HepG2 (cell line): ENCODE measurements at regions not wholly inside any gene's neighbourhood (a gene's known extent, or its start where the extent isn't known, plus 50 kb on each side); places are given as distances from the start of the nearest gene placed in this dataset.
A peak's percentile ranks its signal among the peaks of the same experiment; 100 is the strongest.

Experiments
- AGO2 ChIP-seq: fragments of 200-400 bp; formaldehyde crosslinking; optimal IDR thresholded peaks from 2 replicates; pipeline ENCODE3; 2017; ENCODE audit warnings: mild to moderate bottlenecking, low read depth, low read length, moderate library complexity
- DMAP1 ChIP-seq: IDR thresholded peaks from 2 replicates; pipeline ENCODE4 v1.6.1; 2016
- HCFC1 ChIP-seq: fragments of 150-350 bp; IDR thresholded peaks from 2 replicates; pipeline ENCODE4 v1.6.1; 2014; ENCODE audit warnings: low read depth, low read length
- HOXD1 ChIP-seq: sonication (generic); formaldehyde crosslinking; IDR thresholded peaks from 2 replicates; pipeline ENCODE4 v1.5.0; 2020; ENCODE audit warnings: missing genetic modification reagents
- MAFG ChIP-seq: sonication (generic); formaldehyde crosslinking; IDR thresholded peaks from 2 replicates; pipeline ENCODE4 v1.5.1; 2020; ENCODE audit warnings: mild to moderate bottlenecking, missing genetic modification reagents
- MTA1 ChIP-seq: sonication (generic); formaldehyde crosslinking; IDR thresholded peaks from 2 replicates; pipeline ENCODE4 v1.4.0; 2020; ENCODE audit warnings: missing genetic modification reagents, mild to moderate bottlenecking, borderline replicate concordance
- MYC ChIP-seq: sonication (generic); formaldehyde crosslinking; IDR thresholded peaks from 2 replicates; pipeline ENCODE4 v1.9.0; 2021; ENCODE audit warnings: missing genetic modification reagents, borderline replicate concordance
- NKX3-1 ChIP-seq: sonication (generic); formaldehyde crosslinking; IDR thresholded peaks from 2 replicates; pipeline ENCODE4 v1.5.0; 2020; ENCODE audit warnings: missing genetic modification reagents
- NR2F2 ChIP-seq: IDR thresholded peaks from 2 replicates; pipeline ENCODE4 v1.6.1; 2012; ENCODE audit warnings: low read depth, inconsistent platforms, borderline replicate concordance
- PAF1 ChIP-seq: IDR thresholded peaks from 2 replicates; pipeline ENCODE4 v1.6.1; 2016; ENCODE audit warnings: missing genetic modification reagents, missing compliant biosample characterization
- RFX1 ChIP-seq: fragments of 450-650 bp; IDR thresholded peaks from 2 replicates; pipeline ENCODE4 v1.6.1; 2017
- ZNF292 ChIP-seq: sonication (generic); formaldehyde crosslinking; IDR thresholded peaks from 2 replicates; pipeline ENCODE4 v1.8.1; 2022; ENCODE audit warnings: mild to moderate bottlenecking, low read depth, missing genetic modification reagents, borderline replicate concordance
- ZNF367 ChIP-seq: sonication (generic); formaldehyde crosslinking; IDR thresholded peaks from 2 replicates; pipeline ENCODE4 v1.4.0; 2020; ENCODE audit warnings: missing genetic modification reagents, borderline replicate concordance
- TF ChIP-seq, protein P1 (sequence below): sonication (generic); formaldehyde crosslinking; IDR thresholded peaks from 2 replicates; pipeline ENCODE4 v1.8.1; 2023; ENCODE audit warnings: mild to moderate bottlenecking, missing genetic modification reagents
- TF ChIP-seq, protein P2 (sequence below): sonication (generic); formaldehyde crosslinking; IDR thresholded peaks from 2 replicates; pipeline ENCODE4 v1.8.1; 2023; ENCODE audit warnings: mild to moderate bottlenecking, inconsistent platforms, moderate library complexity, missing genetic modification reagents, borderline replicate concordance
- TF ChIP-seq, protein P3 (sequence below): sonication (generic); formaldehyde crosslinking; IDR thresholded peaks from 2 replicates; pipeline ENCODE4 v1.5.0; 2020; ENCODE audit warnings: mild to moderate bottlenecking, missing genetic modification reagents, moderate library complexity
- TF ChIP-seq, protein P4 (sequence below): IDR thresholded peaks from 2 replicates; pipeline ENCODE4 v1.6.1; 2016; ENCODE audit warnings: low read depth, borderline replicate concordance
- TF ChIP-seq, protein P5 (sequence below): sonication (generic); formaldehyde crosslinking; IDR thresholded peaks from 2 replicates; pipeline ENCODE4 v1.4.0; 2020; ENCODE audit warnings: missing genetic modification reagents, mild to moderate bottlenecking, borderline replicate concordance

GRCh38 chr7:32427769-32428291 is 62.4 kb downstream of the LSM5 start (continued):
- TF ChIP-seq, protein P1, sequence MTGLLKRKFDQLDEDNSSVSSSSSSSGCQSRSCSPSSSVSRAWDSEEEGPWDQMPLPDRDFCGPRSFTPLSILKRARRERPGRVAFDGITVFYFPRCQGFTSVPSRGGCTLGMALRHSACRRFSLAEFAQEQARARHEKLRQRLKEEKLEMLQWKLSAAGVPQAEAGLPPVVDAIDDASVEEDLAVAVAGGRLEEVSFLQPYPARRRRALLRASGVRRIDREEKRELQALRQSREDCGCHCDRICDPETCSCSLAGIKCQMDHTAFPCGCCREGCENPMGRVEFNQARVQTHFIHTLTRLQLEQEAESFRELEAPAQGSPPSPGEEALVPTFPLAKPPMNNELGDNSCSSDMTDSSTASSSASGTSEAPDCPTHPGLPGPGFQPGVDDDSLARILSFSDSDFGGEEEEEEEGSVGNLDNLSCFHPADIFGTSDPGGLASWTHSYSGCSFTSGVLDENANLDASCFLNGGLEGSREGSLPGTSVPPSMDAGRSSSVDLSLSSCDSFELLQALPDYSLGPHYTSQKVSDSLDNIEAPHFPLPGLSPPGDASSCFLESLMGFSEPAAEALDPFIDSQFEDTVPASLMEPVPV (CRISPR knock-in tag) = no peak
- TF ChIP-seq, protein P2, sequence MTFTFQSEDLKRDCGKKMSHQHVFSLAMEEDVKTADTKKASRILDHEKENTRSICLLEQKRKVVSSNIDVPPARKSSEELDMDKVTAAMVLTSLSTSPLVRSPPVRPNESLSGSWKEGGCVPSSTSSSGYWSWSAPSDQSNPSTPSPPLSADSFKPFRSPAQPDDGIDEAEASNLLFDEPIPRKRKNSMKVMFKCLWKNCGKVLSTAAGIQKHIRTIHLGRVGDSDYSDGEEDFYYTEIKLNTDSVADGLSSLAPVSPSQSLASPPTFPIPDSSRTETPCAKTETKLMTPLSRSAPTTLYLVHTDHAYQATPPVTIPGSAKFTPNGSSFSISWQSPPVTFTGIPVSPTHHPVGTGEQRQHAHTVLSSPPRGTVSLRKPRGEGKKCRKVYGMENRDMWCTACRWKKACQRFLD (CRISPR knock-in tag) = no peak; the same call in 1 of the 2 replicates
- TF ChIP-seq DMAP1 (CRISPR knock-in tag) (no peak), ZNF292 (no peak), HOXD1 (0 out of 2 replicates have a peak, but pooled peaks have one; percentile 51), MAFG (no peak), ZNF367 (CRISPR knock-in tag) (peak; percentile 74; the same call in 1 of the 2 replicates), MTA1 (CRISPR knock-in tag) (peak; percentile 32; the same call in 1 of the 2 replicates), NR2F2 (no peak), HCFC1 (no peak), RFX1 (no peak), NKX3-1 (CRISPR knock-in tag) (peak; percentile 94), MYC (CRISPR knock-in tag) (peak; percentile 48; the same call in 1 of the 2 replicates), AGO2 (no peak), PAF1 (CRISPR knock-in tag) (no peak)
- TF ChIP-seq, protein P3, sequence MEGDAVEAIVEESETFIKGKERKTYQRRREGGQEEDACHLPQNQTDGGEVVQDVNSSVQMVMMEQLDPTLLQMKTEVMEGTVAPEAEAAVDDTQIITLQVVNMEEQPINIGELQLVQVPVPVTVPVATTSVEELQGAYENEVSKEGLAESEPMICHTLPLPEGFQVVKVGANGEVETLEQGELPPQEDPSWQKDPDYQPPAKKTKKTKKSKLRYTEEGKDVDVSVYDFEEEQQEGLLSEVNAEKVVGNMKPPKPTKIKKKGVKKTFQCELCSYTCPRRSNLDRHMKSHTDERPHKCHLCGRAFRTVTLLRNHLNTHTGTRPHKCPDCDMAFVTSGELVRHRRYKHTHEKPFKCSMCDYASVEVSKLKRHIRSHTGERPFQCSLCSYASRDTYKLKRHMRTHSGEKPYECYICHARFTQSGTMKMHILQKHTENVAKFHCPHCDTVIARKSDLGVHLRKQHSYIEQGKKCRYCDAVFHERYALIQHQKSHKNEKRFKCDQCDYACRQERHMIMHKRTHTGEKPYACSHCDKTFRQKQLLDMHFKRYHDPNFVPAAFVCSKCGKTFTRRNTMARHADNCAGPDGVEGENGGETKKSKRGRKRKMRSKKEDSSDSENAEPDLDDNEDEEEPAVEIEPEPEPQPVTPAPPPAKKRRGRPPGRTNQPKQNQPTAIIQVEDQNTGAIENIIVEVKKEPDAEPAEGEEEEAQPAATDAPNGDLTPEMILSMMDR (CRISPR knock-in tag) = peak; percentile 16; the same call in 1 of the 2 replicates
- TF ChIP-seq, protein P4, sequence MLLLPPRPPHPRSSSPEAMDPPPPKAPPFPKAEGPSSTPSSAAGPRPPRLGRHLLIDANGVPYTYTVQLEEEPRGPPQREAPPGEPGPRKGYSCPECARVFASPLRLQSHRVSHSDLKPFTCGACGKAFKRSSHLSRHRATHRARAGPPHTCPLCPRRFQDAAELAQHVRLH = peak; percentile 86; the same call in 1 of the 2 replicates
- TF ChIP-seq, protein P5, sequence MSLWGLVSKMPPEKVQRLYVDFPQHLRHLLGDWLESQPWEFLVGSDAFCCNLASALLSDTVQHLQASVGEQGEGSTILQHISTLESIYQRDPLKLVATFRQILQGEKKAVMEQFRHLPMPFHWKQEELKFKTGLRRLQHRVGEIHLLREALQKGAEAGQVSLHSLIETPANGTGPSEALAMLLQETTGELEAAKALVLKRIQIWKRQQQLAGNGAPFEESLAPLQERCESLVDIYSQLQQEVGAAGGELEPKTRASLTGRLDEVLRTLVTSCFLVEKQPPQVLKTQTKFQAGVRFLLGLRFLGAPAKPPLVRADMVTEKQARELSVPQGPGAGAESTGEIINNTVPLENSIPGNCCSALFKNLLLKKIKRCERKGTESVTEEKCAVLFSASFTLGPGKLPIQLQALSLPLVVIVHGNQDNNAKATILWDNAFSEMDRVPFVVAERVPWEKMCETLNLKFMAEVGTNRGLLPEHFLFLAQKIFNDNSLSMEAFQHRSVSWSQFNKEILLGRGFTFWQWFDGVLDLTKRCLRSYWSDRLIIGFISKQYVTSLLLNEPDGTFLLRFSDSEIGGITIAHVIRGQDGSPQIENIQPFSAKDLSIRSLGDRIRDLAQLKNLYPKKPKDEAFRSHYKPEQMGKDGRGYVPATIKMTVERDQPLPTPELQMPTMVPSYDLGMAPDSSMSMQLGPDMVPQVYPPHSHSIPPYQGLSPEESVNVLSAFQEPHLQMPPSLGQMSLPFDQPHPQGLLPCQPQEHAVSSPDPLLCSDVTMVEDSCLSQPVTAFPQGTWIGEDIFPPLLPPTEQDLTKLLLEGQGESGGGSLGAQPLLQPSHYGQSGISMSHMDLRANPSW (CRISPR knock-in tag) = no peak
